HG02852 (cell line): ENCODE measurements at regions not wholly inside any gene's neighbourhood (a gene's known extent, or its start where the extent isn't known, plus 50 kb on each side); places are given as distances from the start of the nearest gene placed in this dataset.
"Not testable (repeated sequence)": the region's sequence is repeated elsewhere in the genome, so short reads cannot be mapped to it uniquely, and the experiment has no call there.

ENCODE experiments used
- ATAC-seq: cut with Tn5 transposase; IDR thresholded peaks from one replicate; pipeline ENCODE4 v1.9.1; 2021; ENCODE audit warnings: mild to moderate bottlenecking, moderate library complexity; ENCODE audit not compliant: unreplicated experiment

GRCh38 chr3:152621006-152621868 lies 213.7 kb upstream of the P2RY1 start:
- no peak for ATAC-seq

GRCh38 chr3:152621967-152622810 lies 212.7 kb upstream of the P2RY1 start:
- no peak for ATAC-seq

DNA sequence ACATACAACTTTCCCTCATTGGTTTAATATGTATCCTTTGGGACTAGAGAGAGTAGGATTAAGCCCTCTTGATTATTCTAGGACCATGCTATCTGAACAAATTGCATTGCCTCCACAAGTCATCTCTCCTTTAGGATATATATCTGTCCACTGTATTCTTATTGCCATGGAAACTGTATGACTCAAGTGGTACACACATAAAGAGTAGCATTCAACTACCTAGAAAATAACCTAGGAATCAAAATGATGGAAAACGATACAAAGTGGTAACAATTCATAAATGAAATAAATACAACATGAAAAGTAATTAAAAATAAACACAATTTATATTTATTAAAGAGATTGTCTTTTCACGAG lies 212.1 kb upstream of the P2RY1 start:
- no peak for ATAC-seq

DNA sequence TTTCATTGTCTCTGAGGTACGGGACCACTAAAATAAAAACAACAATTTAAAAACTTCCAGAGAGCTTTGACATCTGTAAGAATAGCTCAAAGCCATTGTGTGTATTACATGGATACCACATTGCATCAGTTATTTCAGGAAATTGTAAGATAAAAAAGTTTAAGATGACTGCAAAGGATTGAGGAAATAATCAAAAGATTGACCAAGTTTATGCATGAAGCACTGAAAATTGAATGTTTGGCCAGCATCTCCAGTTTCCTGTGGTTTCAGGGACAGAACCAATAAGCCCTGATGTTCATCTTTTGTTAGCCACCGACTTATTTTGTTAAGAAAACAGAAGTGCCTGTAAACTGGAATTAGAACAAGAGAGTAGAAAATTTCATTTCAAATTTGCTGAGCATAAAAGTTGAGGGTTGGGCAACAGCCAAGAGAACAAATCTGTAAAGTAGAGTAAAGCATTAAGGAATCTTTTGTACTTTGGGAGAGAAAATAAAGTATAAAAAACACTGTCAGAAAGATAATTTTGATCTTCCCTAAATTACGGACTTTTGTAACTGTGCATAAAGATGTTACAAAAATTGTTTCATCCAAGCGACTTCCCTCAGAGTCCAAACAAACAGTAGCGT lies 211.5 kb upstream of the P2RY1 start:
- no peak for ATAC-seq

GRCh38 chr3:152626226-152626625 lies 208.7 kb upstream of the P2RY1 start:
- ATAC-seq, result no peak

- no peak for ATAC-seq
These were observed 206.4 kb upstream of the P2RY1 start for GRCh38 chr3:152628496-152628895.

GRCh38 chr3:152629363-152630122 lies 205.4 kb upstream of the P2RY1 start:
- no peak for ATAC-seq

- no peak for ATAC-seq
These were observed 199.5 kb upstream of the P2RY1 start for GRCh38 chr3:152635389-152635788.

GRCh38 chr3:152636651-152637050 lies 198.3 kb upstream of the P2RY1 start:
- ATAC-seq, result no peak

- no peak for ATAC-seq
These were observed 196.7 kb upstream of the P2RY1 start for GRCh38 chr3:152638214-152638613.

GRCh38 chr3:152638707-152639450 lies 196.1 kb upstream of the P2RY1 start:
- ATAC-seq, result no peak

DNA sequence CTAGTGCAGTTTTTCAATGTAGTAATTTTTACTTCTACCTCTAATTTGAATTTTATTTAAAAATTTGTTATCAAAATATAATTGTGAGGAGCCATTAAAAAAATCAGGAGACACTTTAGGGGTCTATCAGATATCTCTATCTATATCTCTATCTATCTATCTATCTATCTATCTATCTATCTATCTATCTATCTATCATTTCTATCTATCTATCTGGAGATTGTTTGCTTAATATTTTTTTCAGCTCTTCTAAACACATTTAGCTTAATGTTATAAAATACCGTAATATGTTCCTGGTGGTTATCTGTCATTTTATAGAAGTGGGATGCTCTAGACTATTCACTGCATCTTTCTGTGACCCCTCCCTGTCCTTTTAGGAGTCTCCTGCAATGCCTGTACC lies 193.7 kb upstream of the P2RY1 start:
- no peak for ATAC-seq

DNA sequence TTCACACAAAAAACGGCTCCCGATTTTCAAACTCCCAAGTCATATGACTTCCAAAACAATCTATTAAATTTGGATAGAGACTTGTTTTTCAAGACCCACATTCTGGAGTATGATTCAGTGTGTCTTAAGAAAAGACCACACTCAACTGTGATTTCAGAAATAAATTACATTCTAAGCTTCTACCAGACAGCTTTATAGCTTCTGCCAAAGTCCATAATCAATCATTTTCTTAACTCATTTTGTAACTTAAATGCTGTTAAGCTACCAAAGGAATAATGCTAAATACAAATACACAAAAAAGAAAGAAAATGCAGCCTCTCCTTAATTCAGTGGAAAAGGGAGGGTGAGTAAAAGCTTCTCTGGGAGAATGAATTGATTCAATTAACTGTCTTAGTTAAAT lies 192.3 kb upstream of the P2RY1 start:
- ATAC-seq, result no peak

DNA sequence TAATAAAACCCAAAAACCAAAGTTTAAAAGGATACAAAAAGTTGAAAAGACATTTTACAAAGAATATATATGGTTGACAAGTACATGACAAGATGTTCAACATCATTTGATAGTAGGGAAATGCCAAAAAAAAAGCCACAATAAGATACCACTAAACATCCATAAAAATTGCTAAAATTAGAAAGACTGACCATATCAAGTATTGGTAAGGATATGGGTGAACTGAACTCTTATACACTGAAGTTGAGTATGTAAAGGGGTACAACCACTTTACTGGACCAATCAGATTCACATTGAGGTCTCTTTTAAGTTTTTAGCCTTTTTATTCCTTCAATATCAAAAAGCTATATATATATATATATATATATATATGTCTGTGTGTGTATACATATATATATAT lies 190.5 kb upstream of the P2RY1 start:
- no peak for ATAC-seq

DNA sequence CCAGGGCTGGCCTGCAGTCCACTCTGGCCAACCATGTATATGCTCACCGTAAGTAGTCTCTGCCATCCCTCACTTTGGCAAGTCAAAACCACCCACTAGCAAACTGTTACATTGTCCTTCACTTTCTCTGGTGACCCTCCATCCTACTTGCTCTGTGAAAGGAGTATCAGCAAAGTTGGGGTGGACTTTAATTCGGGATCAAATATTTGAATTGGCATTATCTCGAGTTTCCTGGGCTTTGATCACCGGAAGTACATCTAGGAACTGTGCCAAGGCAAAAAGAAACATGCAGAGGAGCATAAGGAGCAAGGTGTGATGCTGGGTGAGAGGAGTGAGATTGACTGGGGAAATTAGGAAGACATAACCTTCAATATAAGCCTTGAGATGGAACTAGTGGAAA lies 188.9 kb upstream of the P2RY1 start:
- ATAC-seq, result no peak

DNA sequence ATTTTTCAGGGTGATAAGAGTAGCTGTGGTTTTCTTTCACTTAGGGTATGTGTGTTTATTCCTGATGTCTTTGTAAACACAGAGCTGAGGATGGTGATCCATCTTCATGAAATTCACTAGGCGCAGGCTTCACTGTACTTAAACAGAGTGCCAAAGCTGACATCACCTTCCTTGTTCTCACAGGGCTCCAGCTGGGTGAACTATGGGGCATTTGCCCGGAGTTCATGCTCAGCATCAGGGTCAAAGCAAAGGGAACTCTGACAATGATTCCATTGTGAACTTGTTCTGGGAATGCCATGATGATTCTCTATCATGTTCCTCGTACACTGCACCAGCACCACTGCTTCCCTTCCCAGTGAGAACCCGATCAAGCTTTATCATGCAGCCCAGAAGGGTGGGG lies 184.8 kb upstream of the P2RY1 start:
- ATAC-seq, result no peak

GRCh38 chr3:152650923-152651322 lies 184.0 kb upstream of the P2RY1 start:
- not testable (repeated sequence) for ATAC-seq

DNA sequence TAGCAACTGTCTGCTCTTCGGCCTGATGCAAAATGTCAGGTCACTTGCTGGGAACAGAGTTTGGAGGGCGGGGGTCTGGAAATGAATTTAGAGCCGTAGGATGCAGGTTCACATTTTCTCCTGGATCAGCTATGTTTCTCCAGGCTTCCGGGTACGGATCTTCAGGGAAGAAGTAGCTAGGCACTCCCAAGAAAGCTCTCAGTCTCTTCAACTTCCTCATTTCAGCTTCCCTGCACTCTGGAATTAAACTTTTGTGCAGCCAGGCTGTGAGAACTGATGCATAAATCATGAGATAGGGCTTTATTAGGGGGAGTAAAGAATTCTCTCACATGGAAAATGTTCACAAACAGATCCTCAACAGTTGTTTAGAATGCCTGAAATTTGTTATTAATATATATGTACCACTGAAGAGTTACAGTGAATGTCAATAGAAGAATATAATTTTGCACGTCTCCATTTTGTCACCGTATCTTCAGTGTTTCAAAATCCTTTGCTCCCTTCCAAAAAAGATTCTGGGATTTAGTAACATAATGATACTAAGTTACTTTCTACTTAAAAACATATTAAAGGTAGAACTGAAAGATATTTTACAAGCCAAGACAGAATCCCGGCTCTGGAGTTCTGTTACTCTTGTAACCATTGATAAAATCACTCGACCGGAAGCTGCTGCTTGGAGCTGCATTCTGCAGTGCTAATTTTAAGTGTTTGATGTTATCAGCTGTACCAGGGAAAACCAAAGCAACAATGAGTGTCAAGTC lies 178.5 kb upstream of the P2RY1 start:
- ATAC-seq, result no peak

- no peak for ATAC-seq
These were observed 178.0 kb upstream of the P2RY1 start for GRCh38 chr3:152656972-152657355.
